Natural killer cell treated with Interleukin-12 subunit alpha and Interleukin-12 subunit beta and Interleukin-15 and Interleukin-18, amount 100 ng/mL, for 72 hours (primary cell): ENCODE measurements at regions not wholly inside any gene's neighbourhood (a gene's known extent, or its start where the extent isn't known, plus 50 kb on each side); places are given as distances from the start of the nearest gene placed in this dataset.

Experiments used
- ATAC-seq, 2 donors: fragments of 150-1000 bp; cut with Tn5 transposase in 1 of 2; sonication (Bioruptor Pico), chemical (Tn5 transposase) in 1 of 2; 2 replicates each; pipeline ENCODE4 v1.10.0; 2021
- DNase-seq: peaks from one replicate; pipeline ENCODE4 v3.0.0; 2022; ENCODE audit warnings: low spot score
- H3K27ac Mint-ChIP-seq, 2 donors: 1 replicate in 1 of 2; 2 replicates in 1 of 2; pipeline ENCODE4 v1.8.0; 2022; ENCODE audit warnings: mixed read lengths in 2 of 2, mild to moderate bottlenecking in 1 of 2, moderate library complexity in 1 of 2
- H3K27me3 Mint-ChIP-seq, 2 donors: 1 replicate in 1 of 2; 2 replicates in 1 of 2; pipeline ENCODE4 v1.8.0; 2022; ENCODE audit warnings: mixed read lengths in 2 of 2
- H3K36me3 Mint-ChIP-seq: one replicate; pipeline ENCODE4 v1.8.0; 2022; ENCODE audit warnings: mixed read lengths
- H3K4me1 Mint-ChIP-seq, 2 donors: 1 replicate in 1 of 2; 2 replicates in 1 of 2; pipeline ENCODE4 v1.8.0; 2022; ENCODE audit warnings: low read depth in 2 of 2, mixed read lengths in 2 of 2, mild to moderate bottlenecking in 1 of 2
- H3K4me3 Mint-ChIP-seq: one replicate; pipeline ENCODE4 v1.8.0; 2022; ENCODE audit warnings: mixed read lengths
- H3K9me3 Mint-ChIP-seq: 2 replicates; pipeline ENCODE4 v1.8.0; 2022; ENCODE audit warnings: mixed read lengths

DNA sequence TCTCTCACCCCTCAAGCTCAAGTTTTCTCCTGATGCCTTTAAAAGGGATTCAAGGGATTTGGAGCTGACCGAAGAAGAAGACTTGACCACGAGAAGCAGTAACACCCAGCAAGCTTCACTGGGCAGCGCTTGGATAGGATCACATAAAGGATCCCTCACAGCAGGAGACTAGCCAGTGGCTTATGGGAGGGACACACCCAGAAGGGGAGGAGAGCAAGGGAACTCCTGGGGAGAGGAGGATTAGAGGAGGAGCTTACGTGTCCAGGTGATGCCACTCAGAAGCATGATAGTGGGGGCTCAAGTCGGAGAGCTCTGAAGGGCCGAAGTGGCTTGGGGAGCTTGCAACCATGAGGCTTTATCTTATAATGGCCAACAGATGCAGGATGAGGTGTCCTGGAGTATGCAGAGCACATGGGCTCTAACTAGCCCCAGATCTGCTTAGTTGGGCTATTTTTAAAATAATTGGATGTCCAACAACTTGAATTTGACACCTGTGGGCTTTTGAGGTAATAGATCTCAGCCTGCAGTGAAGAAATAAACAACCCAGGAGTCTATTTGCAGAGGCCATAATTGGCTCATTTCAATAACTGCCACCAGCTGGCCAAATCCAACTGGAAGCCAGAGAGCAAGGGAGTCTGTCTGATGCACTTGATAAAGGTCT lies 137.9 kb upstream of the EXOC2 start:
- no peak overlapping the region for H3K4me3 Mint-ChIP-seq
- H3K9me3 Mint-ChIP-seq = peaks cover 17% of the 10 kb centered on the region
- peaks cover 0 to 6% of the 10 kb centered on the region in 2 donors for H3K4me1 Mint-ChIP-seq
- ATAC-seq = no peak
- peaks cover 14% of the 10 kb centered on the region for H3K36me3 Mint-ChIP-seq
- peaks cover 25 to 39% of the 10 kb centered on the region in 2 donors for H3K27me3 Mint-ChIP-seq
- no peak overlapping the region for H3K27ac Mint-ChIP-seq
- DNase-seq = no peak

DNA sequence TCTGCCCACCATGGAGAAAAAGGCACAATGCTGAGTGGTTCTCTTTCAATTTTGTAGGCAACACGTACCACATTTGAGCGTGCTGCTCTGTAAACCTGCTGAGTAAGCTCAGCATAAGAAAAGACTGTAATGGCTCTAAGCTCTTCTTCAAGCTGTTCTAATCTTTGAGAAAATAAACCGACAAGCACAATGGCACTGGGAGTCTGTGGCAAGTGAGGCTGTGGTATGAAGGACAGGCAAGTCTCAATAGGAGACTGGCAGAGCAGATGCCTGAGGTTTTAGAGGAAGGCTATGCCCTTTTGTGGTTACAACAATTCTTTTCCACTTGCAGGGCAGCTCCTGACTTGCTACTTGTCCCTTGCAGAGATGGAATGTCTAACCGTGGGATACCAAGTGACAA lies 136.7 kb upstream of the EXOC2 start:
- DNase-seq (no peak), ATAC-seq (no peak)
- Mint-ChIP-seq H3K27ac (no peak overlapping the region), H3K4me1 (peaks cover 0 to 6% of the 10 kb centered on the region in 2 donors), H3K36me3 (peaks cover 16% of the 10 kb centered on the region), H3K9me3 (peaks cover 21% of the 10 kb centered on the region), H3K27me3 (peaks cover 31 to 47% of the 10 kb centered on the region in 2 donors), H3K4me3 (no peak overlapping the region)

DNA sequence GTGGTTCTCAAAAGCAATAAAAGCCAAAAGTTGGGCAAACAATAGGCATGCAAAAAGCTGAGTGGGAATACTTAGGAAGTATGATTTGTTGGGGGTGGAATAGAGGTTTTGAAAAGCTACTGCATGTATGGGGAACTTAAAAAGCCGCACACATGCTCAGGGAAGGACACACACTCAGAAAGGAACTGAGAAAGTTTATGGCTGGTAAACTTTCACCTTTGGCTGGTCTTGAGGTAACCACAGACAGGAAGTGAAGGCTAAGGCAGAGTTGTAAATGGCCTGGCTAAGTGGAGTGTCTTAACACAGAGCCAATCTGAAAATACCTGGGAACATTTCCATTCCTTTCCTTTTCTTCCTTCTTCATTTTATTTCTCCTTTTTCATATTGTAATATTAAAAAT lies 134.5 kb upstream of the EXOC2 start:
- Mint-ChIP-seq H3K27ac (no peak overlapping the region), H3K27me3 (peaks cover 33 to 55% of the 10 kb centered on the region in 2 donors)
- ATAC-seq = peak in 1 of 2 donors; percentile 49

DNA sequence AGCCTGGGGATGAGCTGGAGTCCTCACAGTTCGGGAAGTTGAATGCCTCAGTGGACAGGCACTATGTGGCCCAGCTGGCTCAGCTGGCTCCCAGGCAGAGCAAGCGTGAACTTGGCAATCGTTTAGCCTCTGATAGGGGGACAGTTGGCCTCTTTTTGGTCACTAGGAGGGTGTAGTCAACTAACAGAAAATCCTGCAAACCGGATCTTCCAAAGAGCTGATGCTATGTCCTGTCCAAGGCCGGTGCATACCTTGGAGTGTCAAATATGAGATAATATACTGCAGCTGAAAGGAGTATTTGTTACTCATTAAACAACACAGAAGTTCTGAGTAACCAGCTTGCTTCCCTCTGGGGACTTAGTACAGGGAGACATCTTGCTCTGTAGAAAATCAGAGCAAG lies 126.2 kb upstream of the EXOC2 start:
- no peak for DNase-seq
- no peak overlapping the region for H3K27ac Mint-ChIP-seq
- peaks cover 7 to 10% of the 10 kb centered on the region in 2 donors for H3K4me1 Mint-ChIP-seq
- no peaks in the 10 kb centered on the region for H3K36me3 Mint-ChIP-seq
- peak in 1 of 2 donors; percentile 24 for ATAC-seq
- H3K9me3 Mint-ChIP-seq = no peaks in the 10 kb centered on the region
- H3K4me3 Mint-ChIP-seq = no peak overlapping the region
- peaks cover 27 to 42% of the 10 kb centered on the region in 2 donors for H3K27me3 Mint-ChIP-seq

More for the DNA sequence above, 134.5 kb upstream of the EXOC2 start:
- DNase-seq = no peak
- H3K9me3 Mint-ChIP-seq = peaks cover 14% of the 10 kb centered on the region
- H3K4me1 Mint-ChIP-seq = no peaks in the 10 kb centered on the region
- H3K36me3 Mint-ChIP-seq = peaks cover 16% of the 10 kb centered on the region
- H3K4me3 Mint-ChIP-seq = no peak overlapping the region

DNA sequence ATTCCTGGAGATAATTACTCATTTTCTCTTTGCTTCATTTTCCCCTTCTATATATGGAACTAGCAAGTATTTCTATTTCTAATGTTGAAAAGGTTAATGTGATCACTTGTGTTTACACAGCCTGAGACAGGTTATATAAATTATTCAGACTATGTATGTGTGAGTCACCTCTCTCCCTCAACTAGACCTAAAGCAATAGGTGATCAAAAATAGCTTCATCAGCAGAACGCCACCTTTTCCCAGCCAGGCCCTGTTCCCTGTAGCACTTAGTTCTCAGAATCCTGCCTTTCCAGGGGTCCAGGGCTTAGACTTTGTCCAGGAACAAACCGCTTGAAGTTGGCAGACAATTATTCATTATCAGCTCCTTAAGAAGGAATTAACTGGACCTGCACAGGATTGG lies 125.3 kb upstream of the EXOC2 start:
- no peaks in the 10 kb centered on the region for H3K36me3 Mint-ChIP-seq
- ATAC-seq (no peak), DNase-seq (no peak)
- H3K27ac Mint-ChIP-seq = no peak overlapping the region
- H3K4me3 Mint-ChIP-seq = no peak overlapping the region
- H3K9me3 Mint-ChIP-seq = no peaks in the 10 kb centered on the region
- peaks cover 7 to 10% of the 10 kb centered on the region in 2 donors for H3K4me1 Mint-ChIP-seq
- peaks cover 25 to 42% of the 10 kb centered on the region in 2 donors for H3K27me3 Mint-ChIP-seq

DNA sequence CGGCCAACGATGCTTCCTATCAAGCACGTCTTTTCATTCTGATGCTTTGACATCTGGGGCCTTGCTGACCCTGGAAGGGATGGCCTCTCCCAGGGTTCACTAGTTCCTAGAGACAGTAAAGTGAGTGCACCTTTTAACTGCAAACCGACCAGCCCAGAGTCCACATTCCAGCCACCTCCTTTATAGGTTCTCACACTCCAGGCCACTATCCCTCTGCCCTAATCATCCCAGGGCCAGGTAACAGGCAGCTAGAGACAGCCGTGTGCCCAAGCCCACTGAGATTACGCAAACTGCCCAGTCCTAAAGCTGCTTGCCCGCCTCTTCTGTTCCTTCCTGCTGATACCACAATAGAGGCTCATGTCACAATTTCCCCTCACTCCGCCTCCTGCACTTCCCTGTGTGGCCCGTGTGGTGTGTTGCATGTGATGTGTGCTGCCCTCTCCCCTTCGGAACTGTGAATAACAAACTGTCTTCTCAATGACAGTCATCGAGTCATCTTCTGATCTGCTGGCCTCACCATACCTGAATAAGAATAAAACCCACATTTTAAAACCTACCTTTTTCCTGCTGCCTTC lies 123.7 kb upstream of the EXOC2 start:
- no peaks in the 10 kb centered on the region for H3K36me3 Mint-ChIP-seq
- no peak overlapping the region for H3K4me3 Mint-ChIP-seq
- H3K27ac Mint-ChIP-seq = no peak overlapping the region
- H3K27me3 Mint-ChIP-seq = peaks cover 20 to 29% of the 10 kb centered on the region in 2 donors
- H3K9me3 Mint-ChIP-seq = no peaks in the 10 kb centered on the region
- ATAC-seq (peak; percentile 83 to 84), DNase-seq (no peak)
- H3K4me1 Mint-ChIP-seq = peaks cover 7 to 10% of the 10 kb centered on the region in 2 donors

DNA sequence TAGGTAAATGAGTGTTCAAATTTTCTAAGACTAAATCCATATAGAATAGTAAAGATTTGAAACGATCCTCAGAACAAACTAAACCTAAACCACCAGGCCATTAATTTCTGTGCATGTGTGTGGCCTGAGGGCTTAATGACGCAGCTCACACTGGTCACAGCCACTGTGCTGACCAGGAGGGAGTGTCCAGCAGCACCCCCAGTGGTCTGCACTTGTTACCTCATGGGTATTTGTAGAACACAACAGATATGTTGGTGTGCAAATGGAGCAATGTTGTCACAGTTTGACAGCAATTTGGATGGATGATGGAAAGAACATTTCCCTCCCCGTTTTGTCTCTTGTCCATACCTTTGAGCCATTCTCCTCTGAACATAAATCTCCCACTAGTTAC lies 122.4 kb upstream of the EXOC2 start:
- Mint-ChIP-seq H3K4me1 (peaks cover 7 to 10% of the 10 kb centered on the region in 2 donors), H3K9me3 (no peaks in the 10 kb centered on the region), H3K36me3 (no peaks in the 10 kb centered on the region), H3K4me3 (no peak overlapping the region), H3K27ac (no peak overlapping the region), H3K27me3 (peaks cover 16 to 19% of the 10 kb centered on the region in 2 donors)
- ATAC-seq (no peak), DNase-seq (no peak)

DNA sequence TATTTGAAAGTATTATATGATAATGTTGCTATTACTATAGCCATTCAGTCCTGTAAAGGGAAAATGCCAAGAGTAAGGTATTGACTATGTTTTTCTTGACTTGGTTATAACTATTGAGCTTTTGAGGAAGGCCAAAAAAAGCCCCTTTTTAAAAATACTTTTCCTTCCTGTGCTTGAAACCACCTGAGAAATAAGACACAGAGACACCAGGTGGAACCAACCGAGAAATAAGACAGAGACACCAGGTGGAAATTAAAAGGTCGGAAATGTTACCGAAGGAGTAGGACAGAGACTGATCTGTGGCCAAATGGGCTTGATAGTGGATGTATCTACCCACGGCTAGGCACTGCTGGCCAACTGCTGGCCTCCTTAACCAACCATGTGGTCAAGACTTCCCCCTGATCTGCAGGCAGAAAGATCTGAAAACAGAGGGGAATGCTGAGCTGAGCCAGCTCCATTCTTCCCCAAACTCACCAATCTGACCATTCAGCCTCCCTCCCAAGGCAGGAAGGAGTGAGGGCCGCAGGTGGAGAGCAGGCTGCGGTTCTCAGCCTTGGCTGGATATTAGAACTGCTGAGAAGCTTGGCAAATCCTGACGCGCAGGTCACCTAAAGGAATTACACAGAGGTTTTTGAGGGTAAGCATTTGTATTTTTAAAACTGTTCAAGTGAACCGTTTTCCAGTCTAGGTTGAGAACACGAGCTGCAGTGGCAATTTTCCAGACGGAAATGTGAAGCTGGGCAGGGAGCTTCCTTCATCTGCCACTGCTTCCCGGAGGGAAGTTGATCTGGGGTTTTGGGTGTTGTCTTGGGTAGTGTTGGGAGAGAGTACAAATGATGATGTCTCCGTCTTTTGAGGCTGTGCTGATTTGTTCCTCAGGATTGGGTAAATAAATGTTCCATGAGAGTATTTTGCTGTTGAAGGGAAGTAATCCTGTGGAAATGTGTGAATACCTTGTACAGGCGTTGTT lies 121.7 kb upstream of the EXOC2 start:
- H3K4me1 Mint-ChIP-seq = peaks cover 7 to 10% of the 10 kb centered on the region in 2 donors
- H3K9me3 Mint-ChIP-seq = no peaks in the 10 kb centered on the region
- H3K27me3 Mint-ChIP-seq = peaks cover 16 to 19% of the 10 kb centered on the region in 2 donors
- H3K27ac Mint-ChIP-seq = no peak overlapping the region
- DNase-seq (no peak), ATAC-seq (no peak)
- H3K4me3 Mint-ChIP-seq = no peak overlapping the region
- no peaks in the 10 kb centered on the region for H3K36me3 Mint-ChIP-seq

DNA sequence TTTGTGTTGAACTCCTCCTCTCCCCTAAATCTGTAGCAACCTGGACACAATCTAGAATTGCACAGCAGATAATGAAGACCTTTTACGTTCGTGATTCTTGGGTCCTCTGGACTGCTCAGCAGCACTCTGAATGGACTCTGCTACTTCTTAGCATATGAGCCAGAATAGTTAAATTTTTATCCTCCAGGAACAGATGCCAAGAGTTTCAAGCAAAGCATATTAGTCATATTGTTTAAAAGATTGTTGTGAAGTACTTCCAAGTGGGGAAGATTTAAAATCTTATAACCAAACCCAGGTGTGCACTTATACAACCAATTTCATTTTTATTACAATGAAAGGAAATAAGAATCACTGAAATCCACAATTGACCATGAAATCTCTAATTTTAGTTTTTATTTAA lies 118.9 kb upstream of the EXOC2 start:
- Mint-ChIP-seq H3K4me1 (peaks cover 4% of the 10 kb centered on the region in 2 donors), H3K27ac (no peak overlapping the region), H3K9me3 (no peaks in the 10 kb centered on the region), H3K27me3 (peaks cover 8 to 9% of the 10 kb centered on the region in 2 donors), H3K36me3 (no peaks in the 10 kb centered on the region), H3K4me3 (no peak overlapping the region)
- ATAC-seq (no peak), DNase-seq (no peak)

DNA sequence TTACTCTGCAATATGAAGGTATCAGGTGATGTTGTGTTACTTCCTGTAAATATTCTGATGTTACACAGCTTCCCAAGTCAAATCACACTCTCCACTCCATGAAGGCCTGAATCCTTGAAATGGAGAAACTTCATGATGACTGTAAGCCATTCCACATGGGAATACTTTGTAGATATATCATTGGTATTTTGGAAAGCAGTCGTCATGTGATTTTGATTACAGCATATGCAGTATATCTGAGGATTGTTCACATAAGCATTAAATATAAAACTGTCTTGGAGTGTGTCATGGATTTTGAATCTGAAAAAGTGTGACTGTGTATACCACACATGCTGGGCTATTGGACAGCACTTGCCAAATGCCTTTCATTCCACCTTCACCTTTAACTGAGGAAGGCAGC lies 118.3 kb upstream of the EXOC2 start:
- no peaks in the 10 kb centered on the region for H3K36me3 Mint-ChIP-seq
- H3K9me3 Mint-ChIP-seq = no peaks in the 10 kb centered on the region
- no peak overlapping the region for H3K27ac Mint-ChIP-seq
- no peak overlapping the region for H3K4me3 Mint-ChIP-seq
- ATAC-seq (no peak), DNase-seq (no peak)
- H3K27me3 Mint-ChIP-seq = peaks cover 5 to 9% of the 10 kb centered on the region in 2 donors
- no peaks in the 10 kb centered on the region for H3K4me1 Mint-ChIP-seq

DNA sequence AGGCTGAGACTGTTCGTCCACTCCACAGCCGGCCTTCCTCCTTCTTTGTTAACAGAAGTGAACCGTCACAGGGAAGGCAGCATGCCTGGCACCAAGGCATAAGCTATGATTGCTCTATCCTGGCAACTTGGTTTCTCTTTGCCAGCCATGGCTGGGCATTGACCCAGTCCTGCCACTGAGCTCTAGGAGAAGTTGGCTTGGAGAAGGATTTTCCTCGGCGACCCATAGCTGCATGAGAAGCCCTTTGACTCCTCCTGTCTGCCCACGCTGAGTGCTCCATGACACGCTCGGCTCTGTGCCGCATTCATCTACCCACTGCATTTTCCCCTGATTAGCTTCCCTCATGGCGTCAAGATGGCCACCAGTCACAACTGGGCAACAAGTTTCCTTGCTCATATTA lies 111.8 kb upstream of the EXOC2 start:
- Mint-ChIP-seq H3K9me3 (no peaks in the 10 kb centered on the region), H3K36me3 (no peaks in the 10 kb centered on the region), H3K27ac (no peak overlapping the region), H3K27me3 (peaks cover 11 to 23% of the 10 kb centered on the region in 2 donors), H3K4me1 (no peaks in the 10 kb centered on the region), H3K4me3 (no peak overlapping the region)
- DNase-seq (no peak), ATAC-seq (no peak)

DNA sequence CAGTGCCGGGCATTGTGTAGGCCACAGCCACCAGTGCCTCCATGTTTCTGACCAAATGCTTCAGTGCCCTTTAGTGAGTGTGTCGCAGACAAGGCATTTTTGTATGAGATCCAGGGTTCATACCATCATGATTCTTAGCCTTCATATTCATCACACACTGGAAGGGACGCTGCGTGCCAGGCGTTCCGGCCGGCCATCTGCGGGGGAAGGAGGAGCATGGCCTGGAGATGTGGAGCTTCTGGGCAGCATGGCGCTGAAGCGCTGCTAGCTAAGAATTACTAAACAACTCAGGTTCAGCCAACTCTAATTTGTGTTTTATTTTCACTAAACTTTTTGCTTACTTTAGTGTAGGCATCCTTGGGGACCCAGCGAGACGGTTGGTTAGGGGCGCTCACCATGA lies 111.4 kb upstream of the EXOC2 start:
- no peaks in the 10 kb centered on the region for H3K9me3 Mint-ChIP-seq
- no peak overlapping the region for H3K4me3 Mint-ChIP-seq
- DNase-seq = no peak
- no peaks in the 10 kb centered on the region for H3K36me3 Mint-ChIP-seq
- no peak for ATAC-seq
- no peaks in the 10 kb centered on the region for H3K4me1 Mint-ChIP-seq
- peaks cover 13 to 27% of the 10 kb centered on the region in 2 donors for H3K27me3 Mint-ChIP-seq
- no peak overlapping the region for H3K27ac Mint-ChIP-seq

DNA sequence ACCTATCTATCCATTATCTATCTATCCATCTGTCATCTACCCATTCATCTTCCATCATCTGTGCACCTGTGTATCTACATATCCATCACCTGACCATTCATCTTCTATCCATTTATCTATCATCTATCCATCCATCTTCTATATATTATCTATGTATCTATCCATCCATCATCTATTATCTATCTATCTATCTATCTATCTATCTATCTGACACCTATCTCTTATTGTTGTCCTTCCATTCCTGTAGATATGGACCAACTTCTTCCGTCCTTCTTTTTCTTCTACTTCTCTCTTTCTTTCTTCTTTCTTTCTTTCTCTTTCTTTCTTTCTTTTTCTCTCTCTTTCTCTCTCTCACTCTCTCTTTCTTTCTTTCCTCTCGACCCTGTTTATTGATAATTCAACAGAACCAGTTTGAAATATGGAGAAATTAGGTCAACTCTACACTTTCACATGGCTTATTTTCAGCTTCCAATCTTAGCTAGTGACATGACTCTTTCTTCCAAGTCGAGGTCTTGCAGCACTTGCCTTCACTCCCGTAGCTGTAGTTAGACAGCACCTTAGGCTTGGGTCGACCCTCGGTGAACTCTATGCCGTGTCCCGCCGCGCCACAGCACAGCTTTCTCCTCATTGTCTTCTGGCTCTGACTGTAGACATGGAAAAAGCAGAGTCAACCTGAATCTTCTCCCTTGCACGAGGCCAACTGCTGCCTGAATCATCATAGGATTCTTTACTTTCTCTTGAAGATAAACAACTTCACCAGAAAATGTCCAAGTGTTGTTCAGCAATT lies 110.4 kb upstream of the EXOC2 start:
- no peaks in the 10 kb centered on the region for H3K9me3 Mint-ChIP-seq
- H3K27me3 Mint-ChIP-seq = peaks cover 15 to 30% of the 10 kb centered on the region in 2 donors
- H3K4me1 Mint-ChIP-seq = no peaks in the 10 kb centered on the region
- H3K36me3 Mint-ChIP-seq = no peaks in the 10 kb centered on the region
- no peak for ATAC-seq
- H3K27ac Mint-ChIP-seq = no peak overlapping the region
- no peak for DNase-seq
- H3K4me3 Mint-ChIP-seq = no peak overlapping the region
